ENCODE measurements at regions not wholly inside any gene's neighbourhood (a gene's known extent, or its start where the extent isn't known, plus 50 kb on each side); places are given as distances from the start of the nearest gene placed in this dataset.

DNA sequence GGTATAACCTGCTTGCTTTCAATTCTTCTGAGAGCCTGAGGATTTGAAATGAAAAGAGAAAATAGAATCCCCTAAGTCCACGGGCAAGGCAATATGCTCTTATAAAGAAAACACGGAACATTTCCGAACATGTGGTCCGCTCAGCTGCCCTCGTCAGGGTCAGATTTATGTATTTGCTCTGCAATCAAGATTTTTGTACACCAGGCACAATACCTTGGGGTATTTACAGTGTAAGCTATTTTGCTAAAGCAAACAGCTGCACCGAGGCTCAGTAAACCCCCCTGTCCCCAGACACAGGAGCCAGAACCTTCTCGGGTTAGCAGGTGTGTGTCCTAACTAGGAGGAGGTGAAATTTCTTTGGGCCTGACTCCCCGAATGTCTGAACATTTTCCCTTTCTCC is 155.8 kb upstream of the LRIG1 start:
- ATAC-seq (no peak), FAIRE-seq (no peak), DNase-seq (ENCODE audit: low read depth, low spot score) (no peak)
- H3K36me3 ChIP-seq (ENCODE audit: control insufficient read depth in 2 of 2, insufficient read depth in 2 of 2, low read length in 1 of 2) = no peaks in the 10 kb centered on the region
- no peak overlapping the region for H3K4me3 ChIP-seq
- BruUV-seq (replicated peaks) = no TSS peak
- H3K27ac ChIP-seq (ENCODE audit: control insufficient read depth, insufficient read depth) = no peak overlapping the region
- in situ Hi-C loops (cut with MboI) = no loop called here
- no peaks in the 10 kb centered on the region for H3K9me3 ChIP-seq (replicated peaks; ENCODE audit: control insufficient read depth, insufficient read depth, low read length)
- TF ChIP-seq RAD51 (IDR thresholded peaks at IDR 0.05) (no peak), MYB (IDR thresholded peaks at IDR 0.05; ENCODE audit: borderline replicate concordance, low read depth, low read length) (no peak), ZNF622 (IDR thresholded peaks at IDR 0.05) (no peak), MYC (IDR thresholded peaks at IDR 0.05; ENCODE audit: insufficient read depth, insufficient read length, insufficient replicate concordance, low read length, severe bottlenecking) (no peak), RFX5 (IDR thresholded peaks at IDR 0.05; ENCODE audit: low read depth, low read length) (no peak), RELB (IDR thresholded peaks at IDR 0.05; ENCODE audit: low read depth) (no peak), SP1 (IDR thresholded peaks at IDR 0.05; ENCODE audit: low read depth, low read length) (no peak), ATF7 (IDR thresholded peaks at IDR 0.05; ENCODE audit: low read depth) (no peak), ZBED1 (IDR thresholded peaks at IDR 0.05; ENCODE audit: borderline replicate concordance) (no peak), NFXL1 (IDR thresholded peaks at IDR 0.05; ENCODE audit: borderline replicate concordance) (no peak), USF1 (IDR thresholded peaks at IDR 0.05; ENCODE audit: borderline replicate concordance, extremely low read length, insufficient read depth, low read depth, low read length) (no peak), RBBP5 (conservative IDR thresholded peaks at IDR 0.05) (no peak)
- H3K4me1 ChIP-seq (ENCODE audit: control insufficient read depth, insufficient read depth, low read length) = no peaks in the 10 kb centered on the region
- no peak overlapping the region for H2AFZ ChIP-seq (ENCODE audit: control insufficient read depth, low read depth, low read length)
- H3K4me2 ChIP-seq (ENCODE audit: control insufficient read depth, insufficient read depth) = no peak overlapping the region
- SMC1A ChIA-PET (ENCODE audit: uncharacterized antibody, unreplicated experiment) = interaction anchor here (0.9 kb wide), 1 partner anchor 32 kb away, joined by 3 read pairs; no protein-coding TSS in a partner anchor
- 46% methylated on average over 8 of the region's 8 CpGs for WGBS (ENCODE audit: insufficient coverage, insufficient replicate concordance, low lambda C conversion rate, missing lambda C conversion rate)
- POLR2A ChIA-PET = no interaction called here
- H4K20me1 ChIP-seq (ENCODE audit: control insufficient read depth, insufficient read depth) = no peaks in the 10 kb centered on the region
- no peak overlapping the region for H3K9ac ChIP-seq (ENCODE audit: control insufficient read depth, insufficient read depth, low read length)
- intact Hi-C loops (cut with micrococcal nuclease; ENCODE audit: unreplicated experiment) = no loop called here
- CTCF ChIA-PET = interaction anchor here (0.7 kb wide), 1 partner anchor 8 kb away, joined by 3 read pairs; no protein-coding TSS in a partner anchor
- H3K79me2 ChIP-seq (ENCODE audit: control insufficient read depth, insufficient read depth, low read length) = no peaks in the 10 kb centered on the region
- H3K27me3 ChIP-seq (replicated peaks in 1 of 2; ENCODE audit: control insufficient read depth in 2 of 2, insufficient read depth in 2 of 2, low read length in 1 of 2) = no peaks in the 10 kb centered on the region
- RAD21 ChIA-PET (ENCODE audit: unreplicated experiment) = no interaction called here

Measured in GM12878 (cell line).